ENCODE measurements at regions not wholly inside any gene's neighbourhood (a gene's known extent, or its start where the extent isn't known, plus 50 kb on each side); places are given as distances from the start of the nearest gene placed in this dataset.

GRCh38 chr15:94131875-94132274 is 99.5 kb upstream of the MCTP2 start:
- no peak for TF ChIP-seq CTCF (IDR thresholded peaks at IDR 0.05)
- no peak for TF ChIP-seq POLR2A (IDR thresholded peaks at IDR 0.05)
